Activated CD8-positive, alpha-beta memory T cell treated with anti-CD3 and anti-CD28 coated beads, Interleukin-2, amount 50 U/mL, for 4 hours (primary cell): ENCODE measurements at regions not wholly inside any gene's neighbourhood (a gene's known extent, or its start where the extent isn't known, plus 50 kb on each side); places are given as distances from the start of the nearest gene placed in this dataset.

ENCODE experiments used
- DNase-seq: peaks from one replicate; pipeline ENCODE4 v3.0.0-alpha.2; 2020

- DNase-seq = no peak
Observed at GRCh38 chr1:29664711-29665110, 428.4 kb downstream of the PTPRU start.

GRCh38 chr1:29658688-29659087, 422.4 kb downstream of the PTPRU start:
- DNase-seq = no peak

GRCh38 chr1:29657816-29658215, 421.5 kb downstream of the PTPRU start:
- DNase-seq = no peak

- no peak for DNase-seq
Observed at GRCh38 chr1:29655945-29656850, 419.9 kb downstream of the PTPRU start.

GRCh38 chr1:29655145-29655544, 418.8 kb downstream of the PTPRU start:
- no peak for DNase-seq

- DNase-seq = no peak
Observed at GRCh38 chr1:29653886-29654450, 417.6 kb downstream of the PTPRU start.

- no peak for DNase-seq
Observed at GRCh38 chr1:29653034-29653810, 416.9 kb downstream of the PTPRU start.

- DNase-seq = no peak
Observed at GRCh38 chr1:29651684-29652665, 415.7 kb downstream of the PTPRU start.

GRCh38 chr1:29651246-29651645, 414.9 kb downstream of the PTPRU start:
- no peak for DNase-seq

GRCh38 chr1:29650476-29650875, 414.2 kb downstream of the PTPRU start:
- no peak for DNase-seq

GRCh38 chr1:29650041-29650400, 413.7 kb downstream of the PTPRU start:
- peak; percentile 1 for DNase-seq

- no peak for DNase-seq
Observed at GRCh38 chr1:29649189-29650040, 413.1 kb downstream of the PTPRU start.

- DNase-seq = no peak
Observed at GRCh38 chr1:29648798-29649188, 412.5 kb downstream of the PTPRU start.

- DNase-seq = no peak
Observed at GRCh38 chr1:29648026-29648425, 411.7 kb downstream of the PTPRU start.

- DNase-seq = no peak
Observed at GRCh38 chr1:29647581-29647980, 411.3 kb downstream of the PTPRU start.

GRCh38 chr1:29646161-29646775, 409.9 kb downstream of the PTPRU start:
- DNase-seq = no peak

GRCh38 chr1:29645586-29645985, 409.3 kb downstream of the PTPRU start:
- no peak for DNase-seq

GRCh38 chr1:29644812-29645211, 408.5 kb downstream of the PTPRU start:
- no peak for DNase-seq

GRCh38 chr1:29643838-29644440, 407.6 kb downstream of the PTPRU start:
- no peak for DNase-seq

- no peak for DNase-seq
Observed at GRCh38 chr1:29643281-29643680, 407.0 kb downstream of the PTPRU start.

GRCh38 chr1:29642519-29642918, 406.2 kb downstream of the PTPRU start:
- no peak for DNase-seq
